ENCODE measurements at regions not wholly inside any gene's neighbourhood (a gene's known extent, or its start where the extent isn't known, plus 50 kb on each side); places are given as distances from the start of the nearest gene placed in this dataset.
"Not testable (repeated sequence)": the region's sequence is repeated elsewhere in the genome, so short reads cannot be mapped to it uniquely, and the experiment has no call there.

DNA sequence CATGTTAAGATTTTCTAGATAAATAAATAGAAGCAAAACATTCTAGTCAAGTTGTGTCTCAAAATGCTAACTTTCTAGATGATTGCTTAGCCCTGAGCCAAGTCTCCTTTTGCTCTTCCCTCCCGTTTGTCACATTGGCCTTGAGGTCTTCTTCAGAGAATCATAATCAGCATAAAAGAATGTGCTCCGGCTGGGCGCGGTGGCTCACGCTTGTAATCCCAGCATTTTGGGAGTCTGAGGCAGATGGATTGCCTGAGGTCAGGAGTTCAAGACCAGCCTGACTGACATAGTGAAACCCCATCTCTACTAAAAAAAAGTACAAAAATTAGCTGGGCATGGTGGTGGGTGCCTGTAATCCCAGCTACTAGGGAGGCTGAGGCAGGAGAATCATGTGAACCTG, 182.3 kb downstream of the NRIP1 start:
- TF ChIP-seq CTCF (conservative IDR thresholded peaks at IDR 0.05; ENCODE audit: low read depth, low read length); EZH2 (IDR thresholded peaks at IDR 0.05; ENCODE audit: low read length, unreplicated experiment): not testable (repeated sequence)
